Liver (tissue), 8 donors: ENCODE measurements at regions not wholly inside any gene's neighbourhood (a gene's known extent, or its start where the extent isn't known, plus 50 kb on each side); places are given as distances from the start of the nearest gene placed in this dataset.

Experiments used
- DNase-seq: peaks from one replicate; pipeline ENCODE4 v3.0.0-alpha.2; 2017; ENCODE audit warnings: low spot score
- H3K27ac ChIP-seq, 2 donors: one replicate each; pipeline ENCODE4 v1.7.0; 2013; ENCODE audit warnings: inconsistent platforms in 2 of 2, low read length in 2 of 2, control low read depth in 1 of 2, low read depth in 1 of 2, mild to moderate bottlenecking in 1 of 2
- H3K27me3 ChIP-seq, 4 donors: one replicate each; pipeline versions ENCODE4 v1.6.1 to v1.7.0; 2013; ENCODE audit warnings: low read length in 3 of 4, inconsistent platforms in 1 of 4, mild to moderate bottlenecking in 1 of 4, moderate library complexity in 1 of 4; ENCODE audit not compliant: control insufficient read depth in 4 of 4, insufficient read depth in 4 of 4
- H3K36me3 ChIP-seq, 4 donors: one replicate each; pipeline versions ENCODE4 v1.6.1 to v1.7.0; 2013; ENCODE audit warnings: low read length in 3 of 4, mild to moderate bottlenecking in 3 of 4, low read depth in 1 of 4, moderate library complexity in 1 of 4; ENCODE audit not compliant: control insufficient read depth in 4 of 4, insufficient read depth in 3 of 4
- H3K4me1 ChIP-seq, 4 donors: one replicate each; pipeline versions ENCODE4 v1.6.1 to v1.7.0; 2013; ENCODE audit warnings: low read length in 3 of 4, mild to moderate bottlenecking in 3 of 4, moderate library complexity in 1 of 4; ENCODE audit not compliant: control insufficient read depth in 4 of 4, insufficient read depth in 4 of 4
- H3K4me3 ChIP-seq, 3 donors: one replicate each; pipeline versions ENCODE4 v1.6.1 to v1.7.0; 2013; ENCODE audit warnings: low read length in 3 of 3, control low read depth in 1 of 3, low read depth in 1 of 3, mild to moderate bottlenecking in 1 of 3
- H3K9ac ChIP-seq, 2 donors: one replicate each; pipeline ENCODE4 v1.7.0; 2013; ENCODE audit warnings: low read length in 2 of 2, mild to moderate bottlenecking in 2 of 2, moderate library complexity in 2 of 2, control low read depth in 1 of 2, low read depth in 1 of 2
- H3K9me3 ChIP-seq, 4 donors: one replicate each; pipeline versions ENCODE4 v1.6.1 to v1.7.0; 2013; ENCODE audit warnings: low read length in 3 of 4; ENCODE audit not compliant: control insufficient read depth in 4 of 4
- EGR1 ChIP-seq, 2 donors: IDR thresholded peaks; 2 replicates each; pipeline ENCODE4 v1.6.1; 2016 to 2018; ENCODE audit warnings: antibody characterized with exemption in 2 of 2, low read depth in 2 of 2
- FOXA1 ChIP-seq: IDR thresholded peaks from 2 replicates; pipeline ENCODE4 v1.6.1; 2016; ENCODE audit warnings: antibody characterized with exemption
- FOXA2 ChIP-seq: IDR thresholded peaks from 2 replicates; pipeline ENCODE4 v1.6.1; 2016; ENCODE audit warnings: antibody characterized with exemption
- GABPA ChIP-seq, 2 donors: IDR thresholded peaks in 1 of 2; conservative IDR thresholded peaks in 1 of 2; 2 replicates each; pipeline ENCODE4 v1.6.1; 2016; ENCODE audit warnings: antibody characterized with exemption in 2 of 2, mild to moderate bottlenecking in 1 of 2, moderate library complexity in 1 of 2
- HNF4A ChIP-seq, 2 donors: conservative IDR thresholded peaks; 2 replicates each; pipeline ENCODE4 v1.6.1; 2016; ENCODE audit warnings: antibody characterized with exemption in 2 of 2, mild to moderate bottlenecking in 2 of 2
- HNF4G ChIP-seq: IDR thresholded peaks from 2 replicates; pipeline ENCODE4 v1.6.1; 2016; ENCODE audit warnings: antibody characterized with exemption
- JUND ChIP-seq, 2 donors: IDR thresholded peaks; 2 replicates each; pipeline ENCODE4 v1.6.1; 2016; ENCODE audit warnings: antibody characterized with exemption in 2 of 2
- NR2F2 ChIP-seq: IDR thresholded peaks from 2 replicates; pipeline ENCODE4 v1.6.1; 2016; ENCODE audit warnings: antibody characterized with exemption
- RAD21 ChIP-seq, 2 donors: IDR thresholded peaks; 2 replicates each; pipeline ENCODE4 v1.6.1; 2016; ENCODE audit warnings: antibody characterized with exemption in 2 of 2, mild to moderate bottlenecking in 2 of 2
- RXRA ChIP-seq, 2 donors: IDR thresholded peaks; 2 replicates each; pipeline ENCODE4 v1.6.1; 2017 to 2018; ENCODE audit warnings: antibody characterized with exemption in 2 of 2, mild to moderate bottlenecking in 1 of 2
- SP1 ChIP-seq: IDR thresholded peaks from 2 replicates; pipeline ENCODE4 v1.6.1; 2018; ENCODE audit warnings: antibody characterized with exemption, mild to moderate bottlenecking
- TAF1 ChIP-seq: conservative IDR thresholded peaks from 2 replicates; pipeline ENCODE4 v1.6.1; 2016; ENCODE audit warnings: antibody characterized with exemption, mild to moderate bottlenecking
- YY1 ChIP-seq: IDR thresholded peaks from 2 replicates; pipeline ENCODE4 v1.6.1; 2016; ENCODE audit warnings: antibody characterized with exemption, mild to moderate bottlenecking
- ZBTB33 ChIP-seq: IDR thresholded peaks from 2 replicates; pipeline ENCODE4 v1.6.1; 2016; ENCODE audit warnings: antibody characterized with exemption
- WGBS: extraction: QIAGEN DNeasy Blood & Tissue Kit; methylation state at CpG from one replicate; pipeline ENCODE4 v1.1.7; 2013; 5-methylcytosine and 5-hydroxymethylcytosine counted together
- TF ChIP-seq, protein P1 (sequence below): fragments of 150-350 bp; IDR thresholded peaks from 2 replicates; pipeline ENCODE4 v1.5.1; 2017; ENCODE audit warnings: improper control_type of control experiment, low read depth, low read length; ENCODE audit not compliant: missing input control
- TF ChIP-seq, protein P2 (sequence below): IDR thresholded peaks from 2 replicates; pipeline ENCODE4 v1.6.1; 2016; ENCODE audit warnings: antibody characterized with exemption
- TF ChIP-seq, protein P3 (sequence below): IDR thresholded peaks from 2 replicates; pipeline ENCODE4 v1.6.1; 2016; ENCODE audit warnings: antibody characterized with exemption, mild to moderate bottlenecking
- TF ChIP-seq, protein P4 (sequence below): IDR thresholded peaks from 2 replicates; pipeline ENCODE4 v1.6.1; 2016; ENCODE audit warnings: antibody characterized with exemption
- donor health status: healthy.
- donor health status: healthy.
- donor health status: healthy.
- donor health status: healthy.
- donor health status: healthy.

DNA sequence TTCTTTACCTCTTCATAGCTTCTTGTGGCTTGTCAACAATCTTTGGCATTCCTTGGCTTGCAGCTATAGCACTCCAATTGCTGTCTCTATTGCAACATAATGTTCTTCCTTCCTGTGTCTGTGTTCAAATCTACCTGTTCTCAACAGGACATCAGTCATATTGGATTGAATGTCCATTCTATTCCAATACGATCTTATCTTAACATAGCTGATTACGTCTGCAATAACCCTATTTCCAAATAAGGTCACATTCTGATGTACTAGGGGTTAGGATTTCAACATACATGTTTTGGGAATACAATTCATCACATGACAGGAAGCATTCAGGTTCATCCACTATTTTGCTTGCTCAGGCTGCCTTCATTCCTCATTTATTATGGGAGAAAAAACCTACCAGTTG, 684.4 kb upstream of the CITED2 start:
- H3K9ac ChIP-seq: no peak overlapping the region
- H3K27me3 ChIP-seq: no peaks in the 10 kb centered on the region
- 39% methylated on average over 2 of the region's 2 CpGs for WGBS

More for the DNA sequence above, 684.4 kb upstream of the CITED2 start:
- DNase-seq: no peak
- Histone ChIP-seq H3K4me1 (no peaks in the 10 kb centered on the region), H3K27ac (no peak overlapping the region), H3K36me3 (no peaks in the 10 kb centered on the region), H3K4me3 (no peak overlapping the region), H3K9me3 (no peaks in the 10 kb centered on the region)
- TF ChIP-seq, protein P1, sequence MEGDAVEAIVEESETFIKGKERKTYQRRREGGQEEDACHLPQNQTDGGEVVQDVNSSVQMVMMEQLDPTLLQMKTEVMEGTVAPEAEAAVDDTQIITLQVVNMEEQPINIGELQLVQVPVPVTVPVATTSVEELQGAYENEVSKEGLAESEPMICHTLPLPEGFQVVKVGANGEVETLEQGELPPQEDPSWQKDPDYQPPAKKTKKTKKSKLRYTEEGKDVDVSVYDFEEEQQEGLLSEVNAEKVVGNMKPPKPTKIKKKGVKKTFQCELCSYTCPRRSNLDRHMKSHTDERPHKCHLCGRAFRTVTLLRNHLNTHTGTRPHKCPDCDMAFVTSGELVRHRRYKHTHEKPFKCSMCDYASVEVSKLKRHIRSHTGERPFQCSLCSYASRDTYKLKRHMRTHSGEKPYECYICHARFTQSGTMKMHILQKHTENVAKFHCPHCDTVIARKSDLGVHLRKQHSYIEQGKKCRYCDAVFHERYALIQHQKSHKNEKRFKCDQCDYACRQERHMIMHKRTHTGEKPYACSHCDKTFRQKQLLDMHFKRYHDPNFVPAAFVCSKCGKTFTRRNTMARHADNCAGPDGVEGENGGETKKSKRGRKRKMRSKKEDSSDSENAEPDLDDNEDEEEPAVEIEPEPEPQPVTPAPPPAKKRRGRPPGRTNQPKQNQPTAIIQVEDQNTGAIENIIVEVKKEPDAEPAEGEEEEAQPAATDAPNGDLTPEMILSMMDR: no peak
- TF ChIP-seq FOXA2 (no peak), FOXA1 (no peak), RXRA (IDR thresholded peaks at IDR 0.05) (peak; percentile 39 to 59), GABPA (IDR thresholded peaks at IDR 0.05 in 1 of 2, conservative IDR thresholded peaks at IDR 0.05 in 1 of 2) (no peak), JUND (IDR thresholded peaks at IDR 0.05) (peak in 1 of 2 donors; percentile 18), EGR1 (IDR thresholded peaks at IDR 0.05; ENCODE audit: low read depth in 2 of 2) (no peak), YY1 (peak; percentile 18), NR2F2 (no peak), ZBTB33 (no peak), SP1 (peak; percentile 48), HNF4A (conservative IDR thresholded peaks at IDR 0.05) (peak; percentile 50 to 53), RAD21 (IDR thresholded peaks at IDR 0.05) (peak in 1 of 2 donors; percentile 47), TAF1 (no peak), HNF4G (no peak)
- TF ChIP-seq, protein P2, sequence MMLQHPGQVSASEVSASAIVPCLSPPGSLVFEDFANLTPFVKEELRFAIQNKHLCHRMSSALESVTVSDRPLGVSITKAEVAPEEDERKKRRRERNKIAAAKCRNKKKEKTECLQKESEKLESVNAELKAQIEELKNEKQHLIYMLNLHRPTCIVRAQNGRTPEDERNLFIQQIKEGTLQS: no peak
- TF ChIP-seq, protein P3, sequence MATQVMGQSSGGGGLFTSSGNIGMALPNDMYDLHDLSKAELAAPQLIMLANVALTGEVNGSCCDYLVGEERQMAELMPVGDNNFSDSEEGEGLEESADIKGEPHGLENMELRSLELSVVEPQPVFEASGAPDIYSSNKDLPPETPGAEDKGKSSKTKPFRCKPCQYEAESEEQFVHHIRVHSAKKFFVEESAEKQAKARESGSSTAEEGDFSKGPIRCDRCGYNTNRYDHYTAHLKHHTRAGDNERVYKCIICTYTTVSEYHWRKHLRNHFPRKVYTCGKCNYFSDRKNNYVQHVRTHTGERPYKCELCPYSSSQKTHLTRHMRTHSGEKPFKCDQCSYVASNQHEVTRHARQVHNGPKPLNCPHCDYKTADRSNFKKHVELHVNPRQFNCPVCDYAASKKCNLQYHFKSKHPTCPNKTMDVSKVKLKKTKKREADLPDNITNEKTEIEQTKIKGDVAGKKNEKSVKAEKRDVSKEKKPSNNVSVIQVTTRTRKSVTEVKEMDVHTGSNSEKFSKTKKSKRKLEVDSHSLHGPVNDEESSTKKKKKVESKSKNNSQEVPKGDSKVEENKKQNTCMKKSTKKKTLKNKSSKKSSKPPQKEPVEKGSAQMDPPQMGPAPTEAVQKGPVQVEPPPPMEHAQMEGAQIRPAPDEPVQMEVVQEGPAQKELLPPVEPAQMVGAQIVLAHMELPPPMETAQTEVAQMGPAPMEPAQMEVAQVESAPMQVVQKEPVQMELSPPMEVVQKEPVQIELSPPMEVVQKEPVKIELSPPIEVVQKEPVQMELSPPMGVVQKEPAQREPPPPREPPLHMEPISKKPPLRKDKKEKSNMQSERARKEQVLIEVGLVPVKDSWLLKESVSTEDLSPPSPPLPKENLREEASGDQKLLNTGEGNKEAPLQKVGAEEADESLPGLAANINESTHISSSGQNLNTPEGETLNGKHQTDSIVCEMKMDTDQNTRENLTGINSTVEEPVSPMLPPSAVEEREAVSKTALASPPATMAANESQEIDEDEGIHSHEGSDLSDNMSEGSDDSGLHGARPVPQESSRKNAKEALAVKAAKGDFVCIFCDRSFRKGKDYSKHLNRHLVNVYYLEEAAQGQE: no peak
- TF ChIP-seq, protein P4, sequence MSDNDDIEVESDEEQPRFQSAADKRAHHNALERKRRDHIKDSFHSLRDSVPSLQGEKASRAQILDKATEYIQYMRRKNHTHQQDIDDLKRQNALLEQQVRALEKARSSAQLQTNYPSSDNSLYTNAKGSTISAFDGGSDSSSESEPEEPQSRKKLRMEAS: no peak
